HuH-7.5 (cell line): ENCODE measurements at regions not wholly inside any gene's neighbourhood (a gene's known extent, or its start where the extent isn't known, plus 50 kb on each side); places are given as distances from the start of the nearest gene placed in this dataset.

Experiments
- DNase-seq: peaks from one replicate; pipeline ENCODE4 v3.0.0; 2011; ENCODE audit warnings: low spot score

- no peak for DNase-seq
Measured at GRCh38 chr6:23420659-23421350, 705.2 kb upstream of the NRSN1 start.

- no peak for DNase-seq
Measured at GRCh38 chr6:23424584-23424983, 701.4 kb upstream of the NRSN1 start.

GRCh38 chr6:23435126-23435525 lies 690.9 kb upstream of the NRSN1 start:
- DNase-seq = no peak

DNA sequence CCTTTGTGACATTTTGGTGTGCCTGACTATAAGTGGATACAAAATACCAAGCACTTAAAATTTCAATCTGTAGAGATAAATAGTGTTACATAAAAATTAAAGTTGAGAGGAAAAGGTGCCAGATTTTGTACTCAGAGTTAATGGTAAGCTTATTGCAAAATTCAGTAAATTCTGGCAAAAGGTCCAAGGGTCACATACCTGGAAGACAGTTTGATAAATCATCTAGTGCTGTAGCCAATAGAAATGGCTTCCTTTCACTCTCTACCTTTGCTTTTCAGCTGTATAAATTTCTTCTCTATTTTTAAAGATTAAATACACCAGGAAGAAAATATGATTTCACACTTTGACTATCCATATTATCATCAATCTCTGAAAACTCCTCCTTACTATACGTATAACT lies 690.2 kb upstream of the NRSN1 start:
- no peak for DNase-seq

DNA sequence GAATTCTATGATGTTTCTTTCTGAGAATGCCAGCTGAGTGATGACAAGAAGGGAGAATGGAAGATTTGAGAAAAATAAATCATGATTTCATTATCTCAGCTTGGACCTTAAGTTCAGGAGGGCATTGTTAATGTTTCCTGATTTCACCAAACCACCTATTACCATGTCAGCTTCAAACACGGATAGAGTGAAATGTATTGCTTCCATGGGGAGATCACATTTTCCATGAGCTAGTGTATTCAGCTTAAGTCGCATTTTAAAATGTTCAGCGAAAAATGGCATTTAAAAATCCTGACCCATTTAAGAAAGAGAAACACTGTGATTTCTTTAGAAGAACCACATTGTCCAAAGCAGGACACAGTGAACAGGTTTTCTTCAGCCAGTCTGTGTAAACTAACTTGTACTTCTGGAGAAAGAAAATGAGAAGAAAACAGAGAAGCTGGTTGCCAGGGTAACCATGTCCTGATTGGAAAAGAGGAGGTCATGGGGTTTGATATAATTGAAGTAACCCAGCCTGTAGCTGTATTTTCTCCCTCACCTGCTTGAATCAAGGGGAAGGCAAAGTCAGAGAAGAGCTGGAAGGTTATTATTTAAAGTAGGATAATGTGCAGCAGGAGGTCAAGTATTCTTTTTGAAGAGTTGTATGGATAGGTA lies 684.1 kb upstream of the NRSN1 start:
- no peak for DNase-seq

- no peak for DNase-seq
Measured at GRCh38 chr6:23445157-23445710, 680.8 kb upstream of the NRSN1 start.

GRCh38 chr6:23446469-23446967 lies 679.5 kb upstream of the NRSN1 start:
- no peak for DNase-seq

GRCh38 chr6:23447731-23448130 lies 678.3 kb upstream of the NRSN1 start:
- no peak for DNase-seq

- no peak for DNase-seq
Measured at GRCh38 chr6:23448281-23448680, 677.7 kb upstream of the NRSN1 start.

GRCh38 chr6:23454080-23454976 lies 671.7 kb upstream of the NRSN1 start:
- no peak for DNase-seq

- no peak for DNase-seq
Measured at GRCh38 chr6:23455754-23456153, 670.3 kb upstream of the NRSN1 start.

- DNase-seq = no peak
Measured at GRCh38 chr6:23456396-23456795, 669.6 kb upstream of the NRSN1 start.

DNA sequence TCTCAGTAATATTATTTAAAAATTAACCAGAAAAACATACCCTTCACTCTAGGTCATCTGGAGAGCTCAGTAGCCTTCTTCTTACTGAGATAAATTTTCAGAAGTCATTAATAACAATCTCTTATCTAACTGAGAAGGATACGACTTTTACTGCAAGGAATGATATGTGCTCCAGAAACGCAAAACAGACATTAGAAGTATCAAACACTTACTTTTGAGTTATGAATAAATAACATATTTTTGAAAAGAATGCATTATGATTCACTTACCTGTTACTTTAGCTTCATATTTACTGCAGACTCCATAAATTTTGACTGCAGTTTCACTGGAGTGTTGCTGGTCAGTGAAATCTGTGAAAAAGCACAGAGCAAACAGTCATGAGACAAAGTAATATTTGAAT lies 668.7 kb upstream of the NRSN1 start:
- no peak for DNase-seq

DNA sequence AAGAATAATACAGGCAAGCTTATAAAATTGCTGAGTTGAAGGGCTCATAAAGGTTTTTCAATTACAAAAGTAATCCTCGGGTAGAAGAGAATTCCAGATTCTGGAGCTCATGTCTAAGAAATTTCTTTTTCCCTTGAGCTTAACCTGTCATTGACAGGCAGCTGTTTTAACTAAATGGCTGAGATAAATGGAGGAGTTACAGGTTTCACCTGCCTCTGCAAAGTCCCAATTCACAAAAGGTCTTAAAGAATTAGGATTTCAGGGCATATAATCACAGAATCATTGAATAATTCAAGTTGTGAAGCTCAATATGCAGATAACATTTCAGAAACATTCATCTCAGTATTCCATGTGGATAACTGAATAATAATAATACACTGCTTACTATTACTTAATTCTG lies 660.1 kb upstream of the NRSN1 start:
- no peak for DNase-seq

DNA sequence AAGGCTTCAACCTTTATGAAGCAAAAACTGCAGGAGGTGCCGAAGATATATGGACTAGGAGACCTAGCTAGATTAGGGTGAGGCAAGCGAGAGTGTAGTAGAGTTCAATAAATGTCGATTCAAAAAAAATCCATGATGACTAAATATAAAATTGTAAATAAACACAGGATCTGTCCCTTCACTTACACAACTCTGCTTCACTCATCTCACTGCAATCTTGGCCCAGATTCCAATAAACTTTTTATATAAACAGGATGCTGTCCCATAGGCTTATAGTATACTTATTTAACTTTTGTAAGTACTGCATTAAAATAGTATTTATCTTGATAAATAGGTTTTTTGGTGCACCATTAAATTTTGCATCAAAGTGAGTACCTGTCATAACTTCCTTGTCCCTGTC lies 648.4 kb upstream of the NRSN1 start:
- DNase-seq = no peak

DNA sequence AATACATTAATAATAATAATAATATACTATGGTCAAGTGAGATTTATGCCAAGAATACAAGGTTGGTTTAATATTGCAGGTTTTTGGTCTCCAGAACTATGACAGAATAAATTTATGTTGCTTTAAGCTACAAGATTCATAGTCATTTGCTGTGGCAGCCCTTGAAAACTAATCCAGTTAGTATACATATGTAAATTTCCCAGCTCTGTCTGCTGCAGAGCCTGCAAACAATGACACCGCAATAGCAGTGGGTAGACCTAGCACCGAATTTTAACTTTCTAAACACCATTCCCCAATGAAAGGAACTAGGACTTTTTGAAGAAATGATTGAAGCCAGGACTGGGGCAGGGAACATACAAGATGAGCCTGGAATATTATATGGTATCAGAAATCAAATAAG lies 647.7 kb upstream of the NRSN1 start:
- DNase-seq = no peak

GRCh38 chr6:23483896-23484295 lies 642.1 kb upstream of the NRSN1 start:
- no peak for DNase-seq

- DNase-seq = no peak
Measured at GRCh38 chr6:23494367-23494766, 631.6 kb upstream of the NRSN1 start.

DNA sequence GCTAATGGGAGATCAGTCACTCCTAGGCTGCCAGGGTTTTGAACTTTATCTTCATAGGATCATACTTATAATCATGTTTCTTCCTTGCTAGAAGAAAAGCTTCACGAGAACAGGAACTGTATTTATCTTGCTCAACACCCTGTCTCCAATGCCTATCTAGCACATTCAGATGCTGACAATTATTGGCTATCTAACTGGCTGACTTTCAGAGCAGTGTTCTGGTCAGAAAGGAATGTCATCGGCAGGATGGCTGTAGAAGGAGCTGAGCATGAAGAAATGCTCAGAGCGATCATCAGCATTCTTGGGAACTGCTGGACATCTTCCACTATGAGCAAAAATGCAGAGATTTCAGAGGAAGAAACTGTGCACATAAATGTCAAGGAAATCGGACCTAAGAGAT lies 628.0 kb upstream of the NRSN1 start:
- no peak for DNase-seq

- DNase-seq = no peak
Measured at GRCh38 chr6:23499549-23499948, 626.5 kb upstream of the NRSN1 start.

DNA sequence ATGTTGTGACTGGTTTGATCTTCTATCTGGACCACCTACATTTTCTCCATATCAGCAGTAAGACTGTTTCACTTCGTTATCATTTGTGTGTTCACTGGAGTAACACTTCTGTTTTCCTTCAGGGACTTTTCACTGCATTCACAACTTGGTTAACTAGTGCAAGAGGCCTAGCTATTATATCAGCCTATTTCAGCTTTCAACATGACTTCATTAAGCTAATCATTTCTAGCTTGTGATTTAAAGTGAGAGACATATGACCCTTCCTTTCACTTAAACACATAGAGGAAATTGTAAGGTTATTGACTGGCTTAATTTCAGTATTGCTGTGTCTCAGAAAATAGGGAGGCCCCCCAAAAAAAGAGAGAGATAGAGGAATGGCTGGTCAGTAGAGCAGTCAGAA lies 622.8 kb upstream of the NRSN1 start:
- DNase-seq = no peak

DNA sequence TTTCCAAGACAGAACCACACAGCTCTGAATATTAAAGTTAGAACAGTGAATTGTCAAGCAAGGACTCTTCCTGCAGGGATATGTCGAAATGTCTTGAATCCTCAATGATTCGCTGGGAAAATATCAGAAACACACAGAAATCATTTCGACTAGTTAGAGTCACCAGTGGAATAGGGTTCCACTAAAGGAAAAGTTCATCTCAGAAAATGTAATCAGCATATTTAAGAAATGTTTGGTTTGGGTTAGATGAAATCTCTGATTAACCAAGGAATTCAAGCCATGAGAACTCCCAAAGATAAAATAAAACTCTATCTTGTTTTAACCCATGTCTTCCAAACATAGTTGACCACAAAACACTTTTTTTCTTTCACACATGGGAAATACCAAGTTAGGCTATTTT lies 621.0 kb upstream of the NRSN1 start:
- no peak for DNase-seq
